ENCODE measurements at regions not wholly inside any gene's neighbourhood (a gene's known extent, or its start where the extent isn't known, plus 50 kb on each side); places are given as distances from the start of the nearest gene placed in this dataset.

DNA sequence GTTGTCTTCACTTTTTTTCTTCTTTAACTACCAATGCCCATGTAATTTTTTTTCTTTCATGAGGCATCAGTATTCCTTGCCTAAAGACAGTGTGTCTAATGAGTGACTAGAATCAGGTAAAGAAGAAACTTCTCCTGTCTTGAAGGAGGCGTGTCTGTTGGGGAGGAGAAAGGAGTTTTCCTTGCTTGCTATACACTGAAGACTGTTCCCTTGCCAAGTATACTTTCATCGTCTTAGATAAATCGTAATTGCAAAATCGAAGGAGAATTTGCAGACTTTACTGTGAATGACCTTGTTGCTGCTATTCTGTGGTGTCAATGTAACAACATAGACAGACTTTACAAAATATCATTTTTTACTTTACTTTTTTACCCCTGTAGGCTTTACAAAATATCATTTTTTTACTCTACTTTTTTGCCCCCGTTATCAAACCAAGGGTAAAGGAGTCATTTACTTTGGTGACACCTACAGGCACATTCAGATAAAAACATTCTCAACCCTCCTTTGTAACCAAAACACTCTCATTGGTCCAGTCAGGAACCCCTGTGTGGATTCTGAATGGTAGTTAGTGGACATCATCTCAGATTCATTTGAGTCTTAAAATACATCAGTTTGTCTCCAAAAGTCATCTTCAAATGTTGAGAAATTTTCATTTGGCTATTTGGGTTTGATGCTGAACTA is 232.4 kb downstream of the AHR start:
- Histone ChIP-seq H3K4me1 (ENCODE audit: insufficient read depth) (no peaks in the 10 kb centered on the region), H3K36me3 (replicated peaks; ENCODE audit: insufficient read depth, low read depth) (no peaks in the 10 kb centered on the region), H3K9me3 (ENCODE audit: low read depth) (no peaks in the 10 kb centered on the region), H4K20me1 (ENCODE audit: insufficient read depth, poor library complexity, severe bottlenecking) (no peaks in the 10 kb centered on the region), H3K4me3 (no peak overlapping the region), H2AFZ (no peak overlapping the region), H3K27me3 (no peaks in the 10 kb centered on the region), H3K27ac (no peak overlapping the region), H3K9me2 (replicated peaks; ENCODE audit: insufficient read depth) (no peaks in the 10 kb centered on the region), H3K79me2 (peaks cover 24% of the 10 kb centered on the region), H3K4me2 (no peak overlapping the region)
- TF ChIP-seq EZH2 (IDR thresholded peaks at IDR 0.05; ENCODE audit: borderline replicate concordance) (no peak), EZH2phosphoT487 (IDR thresholded peaks at IDR 0.05; ENCODE audit: low read depth, severe bottlenecking, unreplicated experiment) (no peak)
- TF ChIP-seq, protein P1, sequence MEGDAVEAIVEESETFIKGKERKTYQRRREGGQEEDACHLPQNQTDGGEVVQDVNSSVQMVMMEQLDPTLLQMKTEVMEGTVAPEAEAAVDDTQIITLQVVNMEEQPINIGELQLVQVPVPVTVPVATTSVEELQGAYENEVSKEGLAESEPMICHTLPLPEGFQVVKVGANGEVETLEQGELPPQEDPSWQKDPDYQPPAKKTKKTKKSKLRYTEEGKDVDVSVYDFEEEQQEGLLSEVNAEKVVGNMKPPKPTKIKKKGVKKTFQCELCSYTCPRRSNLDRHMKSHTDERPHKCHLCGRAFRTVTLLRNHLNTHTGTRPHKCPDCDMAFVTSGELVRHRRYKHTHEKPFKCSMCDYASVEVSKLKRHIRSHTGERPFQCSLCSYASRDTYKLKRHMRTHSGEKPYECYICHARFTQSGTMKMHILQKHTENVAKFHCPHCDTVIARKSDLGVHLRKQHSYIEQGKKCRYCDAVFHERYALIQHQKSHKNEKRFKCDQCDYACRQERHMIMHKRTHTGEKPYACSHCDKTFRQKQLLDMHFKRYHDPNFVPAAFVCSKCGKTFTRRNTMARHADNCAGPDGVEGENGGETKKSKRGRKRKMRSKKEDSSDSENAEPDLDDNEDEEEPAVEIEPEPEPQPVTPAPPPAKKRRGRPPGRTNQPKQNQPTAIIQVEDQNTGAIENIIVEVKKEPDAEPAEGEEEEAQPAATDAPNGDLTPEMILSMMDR (IDR thresholded peaks at IDR 0.05; ENCODE audit: poor library complexity), result peak; percentile 30
- WGBS (ENCODE audit: low lambda C conversion rate, missing lambda C conversion rate), result 77% methylated on average over 5 of the region's 5 CpGs
- DNase-seq (ENCODE audit: low spot score), result no peak

DNA sequence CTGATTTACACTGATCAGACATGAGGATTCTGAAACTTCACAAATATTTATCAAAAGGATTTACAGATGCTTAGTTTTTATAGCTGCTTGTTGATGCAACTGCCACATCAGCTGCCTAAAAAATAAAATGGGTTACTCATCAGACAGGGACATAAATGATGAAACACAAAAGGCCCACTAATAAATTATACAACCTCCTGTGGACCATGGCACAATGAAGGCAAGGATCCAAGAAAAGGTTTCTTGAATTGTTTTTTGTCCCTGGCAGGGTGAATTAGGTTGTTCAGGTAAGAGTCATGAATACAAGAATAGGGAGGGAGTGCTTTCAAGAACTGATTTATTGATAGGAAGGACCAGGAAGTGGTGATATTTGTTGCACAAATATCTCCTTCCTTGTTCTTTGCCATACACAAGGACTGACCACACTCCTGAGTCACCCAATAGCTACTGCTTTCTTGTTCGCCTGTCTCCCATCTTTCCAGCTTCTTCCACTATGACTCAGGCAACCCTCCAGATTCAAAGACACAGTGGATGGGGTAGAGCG is 234.5 kb downstream of the AHR start:
- H3K9me3 ChIP-seq (ENCODE audit: low read depth), result no peaks in the 10 kb centered on the region
- H3K27ac ChIP-seq, result peak overlapping the region; percentile 62
- no peaks in the 10 kb centered on the region for H3K27me3 ChIP-seq
- H3K36me3 ChIP-seq (replicated peaks; ENCODE audit: insufficient read depth, low read depth), result no peaks in the 10 kb centered on the region
- TF ChIP-seq, protein P1 (IDR thresholded peaks at IDR 0.05; ENCODE audit: poor library complexity), result no peak
- TF ChIP-seq EZH2phosphoT487 (IDR thresholded peaks at IDR 0.05; ENCODE audit: low read depth, severe bottlenecking, unreplicated experiment) (no peak), EZH2 (IDR thresholded peaks at IDR 0.05; ENCODE audit: borderline replicate concordance) (no peak)
- peaks cover 34% of the 10 kb centered on the region for H3K79me2 ChIP-seq
- 90% methylated on average over 2 of the region's 2 CpGs for WGBS (ENCODE audit: low lambda C conversion rate, missing lambda C conversion rate)
- no peaks in the 10 kb centered on the region for H4K20me1 ChIP-seq (ENCODE audit: insufficient read depth, poor library complexity, severe bottlenecking)
- H2AFZ ChIP-seq, result no peak overlapping the region
- no peaks in the 10 kb centered on the region for H3K4me1 ChIP-seq (ENCODE audit: insufficient read depth)
- H3K4me2 ChIP-seq, result no peak overlapping the region
- H3K4me3 ChIP-seq, result no peak overlapping the region
- DNase-seq (ENCODE audit: low spot score), result no peak
- no peaks in the 10 kb centered on the region for H3K9me2 ChIP-seq (replicated peaks; ENCODE audit: insufficient read depth)

DNA sequence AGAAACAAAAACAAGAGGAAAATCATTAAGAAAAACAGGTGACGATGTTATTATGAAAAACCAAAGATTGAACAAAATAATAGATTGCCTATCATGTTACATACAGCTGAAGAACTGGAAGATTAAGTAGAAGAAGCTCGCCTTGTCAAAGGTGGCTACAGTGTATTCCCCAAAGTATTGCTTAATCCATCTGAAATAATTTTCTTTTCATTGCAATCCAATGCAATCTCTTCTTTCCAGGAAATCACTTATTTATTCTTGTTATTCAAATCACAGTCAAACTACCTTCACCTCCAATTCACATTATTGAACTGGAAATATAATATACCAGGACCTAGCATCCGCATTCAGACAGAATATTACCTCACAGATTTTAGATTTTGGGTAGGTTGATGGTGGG is 235.9 kb downstream of the AHR start:
- TF ChIP-seq, protein P1 (IDR thresholded peaks at IDR 0.05; ENCODE audit: poor library complexity), result no peak
- TF ChIP-seq EZH2 (IDR thresholded peaks at IDR 0.05; ENCODE audit: borderline replicate concordance) (no peak), EZH2phosphoT487 (IDR thresholded peaks at IDR 0.05; ENCODE audit: low read depth, severe bottlenecking, unreplicated experiment) (no peak)
- DNase-seq (ENCODE audit: low spot score), result no peak
- H3K27me3 ChIP-seq, result no peaks in the 10 kb centered on the region
- H3K9me2 ChIP-seq (replicated peaks; ENCODE audit: insufficient read depth), result no peaks in the 10 kb centered on the region
- no peak overlapping the region for H3K4me3 ChIP-seq
- no peaks in the 10 kb centered on the region for H4K20me1 ChIP-seq (ENCODE audit: insufficient read depth, poor library complexity, severe bottlenecking)
- H3K27ac ChIP-seq, result no peak overlapping the region
- H3K4me2 ChIP-seq, result no peak overlapping the region
- 62% methylated on average over 3 of the region's 3 CpGs for WGBS (ENCODE audit: low lambda C conversion rate, missing lambda C conversion rate)
- no peaks in the 10 kb centered on the region for H3K9me3 ChIP-seq (ENCODE audit: low read depth)
- no peak overlapping the region for H2AFZ ChIP-seq
- H3K4me1 ChIP-seq (ENCODE audit: insufficient read depth), result no peaks in the 10 kb centered on the region
- no peaks in the 10 kb centered on the region for H3K36me3 ChIP-seq (replicated peaks; ENCODE audit: insufficient read depth, low read depth)
- H3K79me2 ChIP-seq, result peaks cover 31% of the 10 kb centered on the region
